Stimulated activated naive CD4-positive, alpha-beta T cell (primary cell): ENCODE measurements at regions not wholly inside any gene's neighbourhood (a gene's known extent, or its start where the extent isn't known, plus 50 kb on each side); places are given as distances from the start of the nearest gene placed in this dataset.
"Not testable (repeated sequence)": the region's sequence is repeated elsewhere in the genome, so short reads cannot be mapped to it uniquely, and the experiment has no call there.

Experiments
- DNase-seq, 6 experiments: peaks; one replicate each; lab custom pipeline; 2025; lab: John Stamatoyannopoulos, UW

- DNase-seq = no peak
These were observed 172.7 kb downstream of the PTPRU start for GRCh38 chr1:29408831-29409605.

- no peak for DNase-seq
These were observed 170.5 kb downstream of the PTPRU start for GRCh38 chr1:29406814-29407213.

GRCh38 chr1:29400203-29400602, 163.9 kb downstream of the PTPRU start:
- DNase-seq = not testable (repeated sequence)

GRCh38 chr1:29399465-29399864, 163.1 kb downstream of the PTPRU start:
- DNase-seq = no peak

GRCh38 chr1:29398431-29398830, 162.1 kb downstream of the PTPRU start:
- DNase-seq = no peak

GRCh38 chr1:29397981-29398380, 161.7 kb downstream of the PTPRU start:
- DNase-seq = no peak

- no peak for DNase-seq
These were observed 160.9 kb downstream of the PTPRU start for GRCh38 chr1:29397256-29397590.

- no peak for DNase-seq
These were observed 160.3 kb downstream of the PTPRU start for GRCh38 chr1:29396438-29397255.

GRCh38 chr1:29395736-29396437, 159.6 kb downstream of the PTPRU start:
- DNase-seq = no peak

- no peak for DNase-seq
These were observed 158.4 kb downstream of the PTPRU start for GRCh38 chr1:29394521-29395225.

- DNase-seq = no peak
These were observed 157.1 kb downstream of the PTPRU start for GRCh38 chr1:29393451-29393826.

- no peak for DNase-seq
These were observed 156.4 kb downstream of the PTPRU start for GRCh38 chr1:29392486-29393450.

GRCh38 chr1:29392036-29392435, 155.7 kb downstream of the PTPRU start:
- no peak for DNase-seq

GRCh38 chr1:29391362-29391880, 155.1 kb downstream of the PTPRU start:
- no peak for DNase-seq

GRCh38 chr1:29390491-29391361, 154.4 kb downstream of the PTPRU start:
- DNase-seq = no peak

- DNase-seq = no peak
These were observed 153.8 kb downstream of the PTPRU start for GRCh38 chr1:29390075-29390474.

GRCh38 chr1:29389533-29390041, 153.3 kb downstream of the PTPRU start:
- no peak for DNase-seq

- no peak for DNase-seq
These were observed 152.6 kb downstream of the PTPRU start for GRCh38 chr1:29388884-29389283.

GRCh38 chr1:29388170-29388569, 151.8 kb downstream of the PTPRU start:
- DNase-seq = no peak

- DNase-seq = no peak
These were observed 150.9 kb downstream of the PTPRU start for GRCh38 chr1:29387210-29387609.
